GM12891 (cell line): ENCODE measurements at regions not wholly inside any gene's neighbourhood (a gene's known extent, or its start where the extent isn't known, plus 50 kb on each side); places are given as distances from the start of the nearest gene placed in this dataset.

Source experiments
- POLR2A ChIP-seq: IDR thresholded peaks from 2 replicates; pipeline ENCODE4 v1.6.1; 2011; ENCODE audit warnings: low read depth, low read length, control low read depth
- POLR2AphosphoS5 ChIP-seq: IDR thresholded peaks from 2 replicates; pipeline ENCODE4 v1.6.1; 2011; ENCODE audit warnings: low read depth, low read length, control low read depth

DNA sequence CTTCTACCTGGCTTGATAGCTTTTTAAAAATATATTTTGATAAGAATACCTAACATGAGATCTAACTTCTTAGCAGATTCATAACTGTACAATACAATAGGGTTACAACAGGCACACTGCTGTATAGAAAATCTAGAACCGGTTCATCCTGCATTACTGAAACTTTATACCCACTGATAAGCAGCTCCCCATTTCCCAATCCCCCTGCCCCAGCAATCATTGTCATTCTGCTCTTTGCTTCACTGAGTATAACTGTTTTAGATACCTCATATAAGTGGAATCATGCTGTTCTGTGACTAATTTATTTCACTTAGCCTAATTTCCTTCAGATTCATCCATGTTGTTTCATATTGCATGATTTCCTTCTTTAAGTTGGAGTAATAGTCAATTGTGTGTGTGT is 906.0 kb downstream of the GBE1 start:
- TF ChIP-seq POLR2AphosphoS5 (no peak), POLR2A (no peak)
